HepG2 (cell line): ENCODE measurements at regions not wholly inside any gene's neighbourhood (a gene's known extent, or its start where the extent isn't known, plus 50 kb on each side); places are given as distances from the start of the nearest gene placed in this dataset.

ENCODE experiments used
- FOXK2 ChIP-seq: fragments of 450-650 bp; IDR thresholded peaks from 2 replicates; pipeline ENCODE4 v1.6.1; 2016
- KDM2A ChIP-seq: sonication (generic); formaldehyde crosslinking; IDR thresholded peaks from 2 replicates; pipeline ENCODE4 v1.4.0; 2020; ENCODE audit warnings: low read depth, missing genetic modification reagents, borderline replicate concordance
- MEF2D ChIP-seq: sonication (generic); formaldehyde crosslinking; IDR thresholded peaks from 2 replicates; pipeline ENCODE4 v1.5.1; 2020; ENCODE audit warnings: mild to moderate bottlenecking, missing genetic modification reagents
- MZF1 ChIP-seq: sonication (generic); formaldehyde crosslinking; IDR thresholded peaks from 2 replicates; pipeline ENCODE4 v1.8.1; 2023; ENCODE audit warnings: mild to moderate bottlenecking, missing genetic modification reagents, borderline replicate concordance
- NFRKB ChIP-seq: fragments of 450-650 bp; IDR thresholded peaks from 2 replicates; pipeline ENCODE4 v1.6.1; 2017
- PHF21A ChIP-seq: sonication (generic); formaldehyde crosslinking; IDR thresholded peaks from 2 replicates; pipeline ENCODE4 v1.5.0; 2020; ENCODE audit warnings: mild to moderate bottlenecking, missing genetic modification reagents
- PLRG1 ChIP-seq: fragments of 450-650 bp; conservative IDR thresholded peaks from 2 replicates; pipeline ENCODE4 v1.6.1; 2016
- POGK ChIP-seq: sonication (generic); formaldehyde crosslinking; conservative IDR thresholded peaks from 2 replicates; pipeline ENCODE4 v1.8.0; 2022; ENCODE audit warnings: mild to moderate bottlenecking, moderate library complexity, missing genetic modification reagents
- PTBP1 ChIP-seq: fragments of 200-400 bp; formaldehyde crosslinking; IDR thresholded peaks from 2 replicates; pipeline ENCODE4 v1.6.1; 2018; ENCODE audit warnings: low read length, low read depth; ENCODE audit not compliant: poor library complexity, severe bottlenecking
- ZFP36L1 ChIP-seq: sonication (generic); formaldehyde crosslinking; IDR thresholded peaks from 2 replicates; pipeline ENCODE4 v1.8.0; 2022; ENCODE audit warnings: mild to moderate bottlenecking, missing genetic modification reagents, moderate library complexity
- ZNF264 ChIP-seq: sonication (generic); formaldehyde crosslinking; IDR thresholded peaks from 2 replicates; pipeline ENCODE4 v1.4.0; 2020; ENCODE audit warnings: missing genetic modification reagents
- ZNF562 ChIP-seq: sonication (generic); formaldehyde crosslinking; IDR thresholded peaks from 2 replicates; pipeline ENCODE4 v1.8.0; 2022; ENCODE audit warnings: missing genetic modification reagents, borderline replicate concordance
- ZNF572 ChIP-seq: sonication (generic); formaldehyde crosslinking; IDR thresholded peaks from 2 replicates; pipeline ENCODE4 v1.5.1; 2020; ENCODE audit warnings: mild to moderate bottlenecking, missing genetic modification reagents
- ZXDC ChIP-seq: sonication (generic); formaldehyde crosslinking; IDR thresholded peaks from 2 replicates; pipeline ENCODE4 v1.5.0; 2020; ENCODE audit warnings: mild to moderate bottlenecking, missing genetic modification reagents
- TF ChIP-seq, protein P1 (sequence below): sonication (generic); formaldehyde crosslinking; IDR thresholded peaks from 2 replicates; pipeline ENCODE4 v1.4.0; 2020; ENCODE audit warnings: mild to moderate bottlenecking, missing genetic modification reagents, borderline replicate concordance

- TF ChIP-seq ZNF264 (no peak), PTBP1 (no peak), ZNF572 (CRISPR knock-in tag) (no peak), MZF1 (no peak), KDM2A (CRISPR knock-in tag) (no peak), PHF21A (CRISPR knock-in tag) (no peak), ZXDC (CRISPR knock-in tag) (no peak), MEF2D (CRISPR knock-in tag) (no peak), ZFP36L1 (CRISPR knock-in tag) (no peak), POGK (CRISPR knock-in tag) (no peak), PLRG1 (no peak), ZNF562 (CRISPR knock-in tag) (no peak), NFRKB (no peak), FOXK2 (no peak)
- TF ChIP-seq, protein P1, sequence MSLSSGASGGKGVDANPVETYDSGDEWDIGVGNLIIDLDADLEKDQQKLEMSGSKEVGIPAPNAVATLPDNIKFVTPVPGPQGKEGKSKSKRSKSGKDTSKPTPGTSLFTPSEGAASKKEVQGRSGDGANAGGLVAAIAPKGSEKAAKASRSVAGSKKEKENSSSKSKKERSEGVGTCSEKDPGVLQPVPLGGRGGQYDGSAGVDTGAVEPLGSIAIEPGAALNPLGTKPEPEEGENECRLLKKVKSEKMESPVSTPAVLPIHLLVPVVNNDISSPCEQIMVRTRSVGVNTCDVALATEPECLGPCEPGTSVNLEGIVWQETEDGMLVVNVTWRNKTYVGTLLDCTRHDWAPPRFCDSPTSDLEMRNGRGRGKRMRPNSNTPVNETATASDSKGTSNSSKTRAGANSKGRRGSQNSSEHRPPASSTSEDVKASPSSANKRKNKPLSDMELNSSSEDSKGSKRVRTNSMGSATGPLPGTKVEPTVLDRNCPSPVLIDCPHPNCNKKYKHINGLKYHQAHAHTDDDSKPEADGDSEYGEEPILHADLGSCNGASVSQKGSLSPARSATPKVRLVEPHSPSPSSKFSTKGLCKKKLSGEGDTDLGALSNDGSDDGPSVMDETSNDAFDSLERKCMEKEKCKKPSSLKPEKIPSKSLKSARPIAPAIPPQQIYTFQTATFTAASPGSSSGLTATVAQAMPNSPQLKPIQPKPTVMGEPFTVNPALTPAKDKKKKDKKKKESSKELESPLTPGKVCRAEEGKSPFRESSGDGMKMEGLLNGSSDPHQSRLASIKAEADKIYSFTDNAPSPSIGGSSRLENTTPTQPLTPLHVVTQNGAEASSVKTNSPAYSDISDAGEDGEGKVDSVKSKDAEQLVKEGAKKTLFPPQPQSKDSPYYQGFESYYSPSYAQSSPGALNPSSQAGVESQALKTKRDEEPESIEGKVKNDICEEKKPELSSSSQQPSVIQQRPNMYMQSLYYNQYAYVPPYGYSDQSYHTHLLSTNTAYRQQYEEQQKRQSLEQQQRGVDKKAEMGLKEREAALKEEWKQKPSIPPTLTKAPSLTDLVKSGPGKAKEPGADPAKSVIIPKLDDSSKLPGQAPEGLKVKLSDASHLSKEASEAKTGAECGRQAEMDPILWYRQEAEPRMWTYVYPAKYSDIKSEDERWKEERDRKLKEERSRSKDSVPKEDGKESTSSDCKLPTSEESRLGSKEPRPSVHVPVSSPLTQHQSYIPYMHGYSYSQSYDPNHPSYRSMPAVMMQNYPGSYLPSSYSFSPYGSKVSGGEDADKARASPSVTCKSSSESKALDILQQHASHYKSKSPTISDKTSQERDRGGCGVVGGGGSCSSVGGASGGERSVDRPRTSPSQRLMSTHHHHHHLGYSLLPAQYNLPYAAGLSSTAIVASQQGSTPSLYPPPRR = no peak
Observed at GRCh38 chr13:107066355-107066754, 498.4 kb upstream of the ARGLU1 start (continued).
